Neural cell (in vitro differentiated cells): ENCODE measurements at regions not wholly inside any gene's neighbourhood (a gene's known extent, or its start where the extent isn't known, plus 50 kb on each side); places are given as distances from the start of the nearest gene placed in this dataset.

Experiments
- CTCF ChIP-seq: fragments of 450-650 bp; IDR thresholded peaks from 2 replicates; pipeline ENCODE4 v1.5.1; 2014; ENCODE audit warnings: antibody characterized with exemption, mild to moderate bottlenecking, moderate library complexity; ENCODE audit not compliant: poor library complexity, severe bottlenecking
- EP300 ChIP-seq: fragments of 450-650 bp; conservative IDR thresholded peaks from 2 replicates; pipeline ENCODE4 v1.6.1; 2014; ENCODE audit warnings: antibody characterized with exemption, mild to moderate bottlenecking, moderate library complexity; ENCODE audit not compliant: poor library complexity, severe bottlenecking
- EZH2 ChIP-seq: fragments of 200-600, 300-800 bp; shearing (Covaris generic), sonication (generic); IDR thresholded peaks from 2 replicates; pipeline ENCODE4 v1.6.1; 2014; ENCODE audit warnings: antibody characterized with exemption, low read length, borderline replicate concordance, mild to moderate bottlenecking; ENCODE audit not compliant: insufficient read depth, poor library complexity, severe bottlenecking
- POLR2AphosphoS5 ChIP-seq: IDR thresholded peaks from 2 replicates; pipeline ENCODE4 v1.6.1; 2012
- REST ChIP-seq: IDR thresholded peaks from 2 replicates; pipeline ENCODE4 v1.6.1; 2012; ENCODE audit warnings: borderline replicate concordance
- TAF1 ChIP-seq: IDR thresholded peaks from 2 replicates; pipeline ENCODE4 v1.6.1; 2012; ENCODE audit warnings: low read depth

- TF ChIP-seq EP300 (no peak), POLR2AphosphoS5 (no peak), CTCF (no peak), TAF1 (no peak), EZH2 (no peak), REST (no peak)
Measured at GRCh38 chr22:48644997-48645396, 1182.7 kb downstream of the BRD1 start.
